Adrenal gland (tissue), 9 donors: ENCODE measurements at regions not wholly inside any gene's neighbourhood (a gene's known extent, or its start where the extent isn't known, plus 50 kb on each side); places are given as distances from the start of the nearest gene placed in this dataset.

ENCODE experiments used
- DNase-seq, 7 donors: peaks; one replicate each; pipeline ENCODE4 v3.0.0-alpha.2; 2019 to 2020
- H3K27ac ChIP-seq, 5 donors: fragments of 200-600 bp; sonication (generic) in 4 of 5; 1 replicate in 3 of 5; 2 replicates in 2 of 5; pipeline versions ENCODE4 v1.5.1 to v1.8.0; 2016 to 2020; ENCODE audit warnings: mild to moderate bottlenecking in 1 of 5
- H3K27me3 ChIP-seq: fragments of 200-600 bp; 2 replicates; pipeline ENCODE4 v1.8.0; 2021
- H3K36me3 ChIP-seq, 2 donors: fragments of 200-600 bp; replicated peaks in 1 of 2; 1 replicate in 1 of 2; 2 replicates in 1 of 2; pipeline versions ENCODE4 v1.5.1 to v1.8.0; 2018 to 2022
- H3K4me1 ChIP-seq, 2 donors: fragments of 200-600 bp; replicated peaks in 1 of 2; 1 replicate in 1 of 2; 2 replicates in 1 of 2; pipeline versions ENCODE4 v1.5.1 to v1.8.0; 2018 to 2021
- H3K4me3 ChIP-seq, 4 donors: fragments of 200-600 bp; sonication (generic) in 3 of 4; one replicate each; pipeline ENCODE4 v1.5.1; 2016 to 2018
- H3K9me3 ChIP-seq, 3 donors: fragments of 200-600 bp; sonication (generic) in 1 of 3; replicated peaks in 1 of 3; 1 replicate in 2 of 3; 2 replicates in 1 of 3; pipeline versions ENCODE4 v1.5.1 to v1.8.0; 2016 to 2021
- POLR2A ChIP-seq, 2 donors: fragments of 450-650 bp; IDR thresholded peaks; one replicate each; pipeline ENCODE4 v1.6.1; 2017; ENCODE audit warnings: antibody characterized with exemption in 2 of 2, mild to moderate bottlenecking in 2 of 2, moderate library complexity in 1 of 2
- WGBS, 4 donors: extraction: QIAGEN DNeasy Blood & Tissue Kit in 2 of 4; methylation state at CpG; one replicate each; pipeline versions ENCODE4 v1.1.5 to v1.1.7; 2013 to 2017; 5-methylcytosine and 5-hydroxymethylcytosine counted together
- intact Hi-C, 2 donors: fragments of 100-400 bp; cut with DNase I; formaldehyde crosslinking; loops; one replicate each; pipeline versions ENCODE4 v1.14.1 to v1.15.0; 2022 to 2023
- TF ChIP-seq, protein P1 (sequence below), 6 experiments: fragments of 450-650 bp in 4 of 6; fragments of 200-600 bp in 2 of 6; sonication (generic) in 1 of 6; IDR thresholded peaks; 1 replicate in 5 of 6; 2 replicates in 1 of 6; pipeline versions ENCODE4 v1.5.1 to v1.8.0; 2016 to 2021; ENCODE audit warnings: antibody characterized with exemption in 6 of 6, mild to moderate bottlenecking in 2 of 6, moderate library complexity in 1 of 6
- donor health status: healthy with polysubstance abuse.
- donor health status: Bipolar disorder and iron deficiency.
- donor health status: DM: yes; HTN: yes; CAD: no.
- donor health status: DM: no; HTN: no; CAD: no.
- donor health status: DM: no; HTN: no; CAD: no.

- intact Hi-C loops, result no loop called here
- DNase-seq, result no peak
Measured at GRCh38 chr2:212914392-212914791, 237.0 kb downstream of the IKZF2 start.

DNA sequence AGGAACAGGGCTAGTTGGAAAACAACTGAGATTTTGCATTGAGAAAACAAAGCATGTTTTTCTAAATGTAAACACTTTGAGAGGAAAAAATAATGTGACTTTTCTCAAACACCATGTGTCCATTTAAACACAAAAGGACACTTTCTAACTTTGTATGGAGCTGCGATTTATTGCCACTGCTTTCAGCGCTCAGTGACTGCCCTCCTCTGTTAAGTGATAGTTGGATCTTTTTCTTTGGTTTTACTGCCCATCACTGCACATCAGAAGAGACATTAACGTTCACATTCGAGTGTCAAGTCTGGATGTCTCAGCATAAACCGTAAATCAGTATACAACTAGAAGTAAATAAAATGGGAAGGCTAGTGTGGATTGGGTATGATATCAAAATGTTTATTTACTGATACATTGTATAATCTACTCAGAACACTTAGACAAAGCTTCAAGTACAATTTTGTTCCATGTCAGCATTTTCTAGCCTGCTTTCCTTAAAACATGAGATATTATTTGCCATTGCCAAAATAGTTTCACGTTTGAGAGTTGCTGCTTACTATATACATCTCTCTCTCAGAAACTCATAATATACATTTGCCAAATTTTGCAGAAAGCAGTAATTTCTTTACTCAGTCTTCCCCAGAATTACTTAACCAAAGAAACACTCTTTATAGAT lies 237.6 kb downstream of the IKZF2 start:
- 59 to 62% (median 61%) methylated on average over 6 of the region's 6 CpGs for WGBS, 4 donors
- Histone ChIP-seq H3K4me3 (no peak overlapping the region), H3K36me3 (no peaks in the 10 kb centered on the region), H3K27ac (no peak overlapping the region), H3K9me3 (no peaks in the 10 kb centered on the region), H3K27me3 (no peaks in the 10 kb centered on the region), H3K4me1 (no peaks in the 10 kb centered on the region)
- TF ChIP-seq, protein P1, sequence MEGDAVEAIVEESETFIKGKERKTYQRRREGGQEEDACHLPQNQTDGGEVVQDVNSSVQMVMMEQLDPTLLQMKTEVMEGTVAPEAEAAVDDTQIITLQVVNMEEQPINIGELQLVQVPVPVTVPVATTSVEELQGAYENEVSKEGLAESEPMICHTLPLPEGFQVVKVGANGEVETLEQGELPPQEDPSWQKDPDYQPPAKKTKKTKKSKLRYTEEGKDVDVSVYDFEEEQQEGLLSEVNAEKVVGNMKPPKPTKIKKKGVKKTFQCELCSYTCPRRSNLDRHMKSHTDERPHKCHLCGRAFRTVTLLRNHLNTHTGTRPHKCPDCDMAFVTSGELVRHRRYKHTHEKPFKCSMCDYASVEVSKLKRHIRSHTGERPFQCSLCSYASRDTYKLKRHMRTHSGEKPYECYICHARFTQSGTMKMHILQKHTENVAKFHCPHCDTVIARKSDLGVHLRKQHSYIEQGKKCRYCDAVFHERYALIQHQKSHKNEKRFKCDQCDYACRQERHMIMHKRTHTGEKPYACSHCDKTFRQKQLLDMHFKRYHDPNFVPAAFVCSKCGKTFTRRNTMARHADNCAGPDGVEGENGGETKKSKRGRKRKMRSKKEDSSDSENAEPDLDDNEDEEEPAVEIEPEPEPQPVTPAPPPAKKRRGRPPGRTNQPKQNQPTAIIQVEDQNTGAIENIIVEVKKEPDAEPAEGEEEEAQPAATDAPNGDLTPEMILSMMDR (IDR thresholded peaks at IDR 0.05), result no peak
- no peak for TF ChIP-seq POLR2A (IDR thresholded peaks at IDR 0.05)
- DNase-seq, result no peak
- intact Hi-C loops, result no loop called here

More at GRCh38 chr2:212914392-212914791, 237.0 kb downstream of the IKZF2 start:
- Histone ChIP-seq H3K27ac (no peak overlapping the region), H3K4me1 (no peaks in the 10 kb centered on the region), H3K36me3 (no peaks in the 10 kb centered on the region), H3K27me3 (no peaks in the 10 kb centered on the region), H3K9me3 (no peaks in the 10 kb centered on the region), H3K4me3 (no peak overlapping the region)
- TF ChIP-seq, protein P1 (IDR thresholded peaks at IDR 0.05), result no peak
- no peak for TF ChIP-seq POLR2A (IDR thresholded peaks at IDR 0.05)
- WGBS, 4 donors, result 66 to 79% (median 71%) methylated on average over 3 of the region's 3 CpGs

- Histone ChIP-seq H3K4me1 (no peaks in the 10 kb centered on the region), H3K4me3 (no peak overlapping the region), H3K27ac (no peak overlapping the region), H3K27me3 (no peaks in the 10 kb centered on the region), H3K36me3 (no peaks in the 10 kb centered on the region), H3K9me3 (no peaks in the 10 kb centered on the region)
- 71 to 76% (median 74%) methylated on average over 7 of the region's 7 CpGs for WGBS, 4 donors
- intact Hi-C loops, result no loop called here
- no peak for DNase-seq
- no peak for TF ChIP-seq POLR2A (IDR thresholded peaks at IDR 0.05)
- TF ChIP-seq, protein P1 (IDR thresholded peaks at IDR 0.05), result no peak
Measured at GRCh38 chr2:212912445-212913103, 238.8 kb downstream of the IKZF2 start.

- TF ChIP-seq POLR2A (IDR thresholded peaks at IDR 0.05), result no peak
- TF ChIP-seq, protein P1 (IDR thresholded peaks at IDR 0.05), result no peak
- no peak for DNase-seq
- no peaks in the 10 kb centered on the region for H3K27me3 ChIP-seq
- H3K9me3 ChIP-seq, result no peaks in the 10 kb centered on the region
- no peak overlapping the region for H3K27ac ChIP-seq
- 81 to 94% (median 85%) methylated on average over 4 of the region's 4 CpGs for WGBS, 4 donors
- intact Hi-C loops, result no loop called here
- H3K36me3 ChIP-seq, result no peaks in the 10 kb centered on the region
- H3K4me3 ChIP-seq, result no peak overlapping the region
- H3K4me1 ChIP-seq, result no peaks in the 10 kb centered on the region
Measured at GRCh38 chr2:212911011-212911410, 240.4 kb downstream of the IKZF2 start.
